H9 (cell line): ENCODE measurements at regions not wholly inside any gene's neighbourhood (a gene's known extent, or its start where the extent isn't known, plus 50 kb on each side); places are given as distances from the start of the nearest gene placed in this dataset.

Experiments
- DNase-seq: peaks from one replicate; pipeline ENCODE4 v3.0.0-alpha.2; 2017
- H2AFZ ChIP-seq: one replicate; pipeline ENCODE4 v1.6.1; 2013; ENCODE audit warnings: mild to moderate bottlenecking, low read length, control low read depth, moderate library complexity
- H2AK5ac ChIP-seq: 2 replicates; pipeline ENCODE4 v1.6.1; 2013; ENCODE audit warnings: low read length, control low read depth, mixed read lengths; ENCODE audit not compliant: insufficient read length
- H2BK120ac ChIP-seq: one replicate; pipeline ENCODE4 v1.6.1; 2013; ENCODE audit warnings: low read depth, mild to moderate bottlenecking, low read length, control low read depth, inconsistent platforms; ENCODE audit not compliant: poor library complexity, severe bottlenecking
- H2BK12ac ChIP-seq: 2 replicates; pipeline ENCODE4 v1.6.1; 2013; ENCODE audit warnings: low read length, control low read depth, mixed read lengths, low read depth; ENCODE audit not compliant: insufficient read length
- H2BK15ac ChIP-seq: 2 replicates; pipeline ENCODE4 v1.6.1; 2013; ENCODE audit warnings: low read depth, low read length, control low read depth
- H2BK20ac ChIP-seq: one replicate; pipeline ENCODE4 v1.6.1; 2013; ENCODE audit warnings: low read depth, mild to moderate bottlenecking, low read length, control low read depth, inconsistent platforms; ENCODE audit not compliant: poor library complexity, severe bottlenecking
- H2BK5ac ChIP-seq: 2 replicates; pipeline ENCODE4 v1.6.1; 2013; ENCODE audit warnings: low read length, control low read depth, mixed read lengths; ENCODE audit not compliant: insufficient read length
- H3K14ac ChIP-seq: 2 replicates; pipeline ENCODE4 v1.6.1; 2013; ENCODE audit warnings: low read length, control low read depth; ENCODE audit not compliant: insufficient read depth
- H3K18ac ChIP-seq: 2 replicates; pipeline ENCODE4 v1.6.1; 2013; ENCODE audit warnings: low read depth, mild to moderate bottlenecking, mixed read lengths, low read length, control low read depth; ENCODE audit not compliant: insufficient read length
- H3K23ac ChIP-seq: 2 replicates; pipeline ENCODE4 v1.6.1; 2013; ENCODE audit warnings: low read length, control low read depth, mixed read lengths, low read depth; ENCODE audit not compliant: insufficient read length
- H3K23me2 ChIP-seq: 2 replicates; pipeline ENCODE4 v1.6.1; 2013; ENCODE audit warnings: low read depth, mild to moderate bottlenecking, mixed read lengths, low read length, control low read depth; ENCODE audit not compliant: insufficient read length, poor library complexity, severe bottlenecking
- H3K27ac ChIP-seq: 2 replicates; pipeline ENCODE4 v1.5.1; 2013; ENCODE audit warnings: low read length, control low read depth, mixed read lengths, low read depth; ENCODE audit not compliant: insufficient read length
- H3K27me3 ChIP-seq: 2 replicates; pipeline ENCODE4 v1.6.1; 2013; ENCODE audit warnings: low read length, control low read depth, inconsistent platforms; ENCODE audit not compliant: insufficient read depth
- H3K4ac ChIP-seq: 2 replicates; pipeline ENCODE4 v1.6.1; 2013; ENCODE audit warnings: low read depth, mild to moderate bottlenecking, control low read depth, inconsistent platforms, low read length, moderate library complexity
- H3K4me1 ChIP-seq: 2 replicates; pipeline ENCODE4 v1.6.1; 2013; ENCODE audit warnings: low read length, control low read depth, inconsistent platforms; ENCODE audit not compliant: insufficient read depth
- H3K4me2 ChIP-seq: 2 replicates; pipeline ENCODE4 v1.6.1; 2013; ENCODE audit warnings: low read length, control low read depth, mixed read lengths; ENCODE audit not compliant: insufficient read length, insufficient read depth
- H3K56ac ChIP-seq: 2 replicates; pipeline ENCODE4 v1.6.1; 2013; ENCODE audit warnings: low read depth, mild to moderate bottlenecking, mixed read lengths, low read length, control low read depth; ENCODE audit not compliant: insufficient read length
- H3K79me1 ChIP-seq: 2 replicates; pipeline ENCODE4 v1.6.1; 2013; ENCODE audit warnings: low read depth, mild to moderate bottlenecking, moderate library complexity, low read length, control low read depth, inconsistent platforms; ENCODE audit not compliant: insufficient read depth, poor library complexity, severe bottlenecking
- H3K79me2 ChIP-seq: 2 replicates; pipeline ENCODE4 v1.6.1; 2013; ENCODE audit warnings: low read length, control low read depth, inconsistent platforms; ENCODE audit not compliant: insufficient read depth
- H3K9ac ChIP-seq: 2 replicates; pipeline ENCODE4 v1.6.1; 2013; ENCODE audit warnings: low read length, control low read depth, mixed read lengths; ENCODE audit not compliant: insufficient read length; ENCODE audit errors: extremely low read depth
- H3K9me3 ChIP-seq: one replicate; pipeline ENCODE4 v1.6.1; 2013; ENCODE audit warnings: low read depth, low read length, inconsistent platforms; ENCODE audit not compliant: control insufficient read depth
- H3T11ph ChIP-seq: one replicate; pipeline ENCODE4 v1.6.1; 2013; ENCODE audit warnings: mild to moderate bottlenecking, low read length, control low read depth, inconsistent platforms
- H4K20me1 ChIP-seq: one replicate; pipeline ENCODE4 v1.6.1; 2013; ENCODE audit not compliant: control insufficient read depth, insufficient read length, insufficient read depth
- H4K5ac ChIP-seq: 2 replicates; pipeline ENCODE4 v1.6.1; 2013; ENCODE audit warnings: low read depth, mild to moderate bottlenecking, mixed read lengths, low read length, control low read depth; ENCODE audit not compliant: insufficient read length
- H4K8ac ChIP-seq: replicated peaks from 2 replicates; pipeline ENCODE4 v1.6.1; 2013; ENCODE audit warnings: low read length, control low read depth, mixed read lengths, low read depth; ENCODE audit not compliant: insufficient read length
- H4K91ac ChIP-seq: 2 replicates; pipeline ENCODE4 v1.6.1; 2013; ENCODE audit warnings: low read depth, mild to moderate bottlenecking, moderate library complexity, mixed read lengths, low read length, control low read depth; ENCODE audit not compliant: insufficient read length
- H3K27ac Mint-ChIP-seq, 3 experiments: 2 replicates in 2 of 3; 3 replicates in 1 of 3; pipeline ENCODE4 v1.8.0; 2020 to 2021; ENCODE audit warnings: mixed read lengths in 3 of 3, mild to moderate bottlenecking in 1 of 3, moderate library complexity in 1 of 3
- H3K27me3 Mint-ChIP-seq: 2 replicates; pipeline ENCODE4 v1.8.0; 2021; ENCODE audit warnings: low read depth, mild to moderate bottlenecking, moderate library complexity, mixed read lengths
- H3K36me3 Mint-ChIP-seq, 3 experiments: 2 replicates in 2 of 3; 3 replicates in 1 of 3; pipeline ENCODE4 v1.8.0; 2020 to 2021; ENCODE audit warnings: low read depth in 3 of 3, mixed read lengths in 3 of 3; ENCODE audit not compliant: insufficient read depth in 1 of 3
- H3K4me1 Mint-ChIP-seq, 2 experiments: 2 replicates each; pipeline ENCODE4 v1.8.0; 2020; ENCODE audit warnings: mixed read lengths in 2 of 2
- H3K4me3 Mint-ChIP-seq, 2 experiments: 2 replicates in 1 of 2; 3 replicates in 1 of 2; pipeline ENCODE4 v1.8.0; 2020 to 2021; ENCODE audit warnings: mild to moderate bottlenecking in 2 of 2, mixed read lengths in 2 of 2, moderate library complexity in 1 of 2
- H3K9me3 Mint-ChIP-seq, 2 experiments: 2 replicates in 1 of 2; 3 replicates in 1 of 2; pipeline ENCODE4 v1.8.0; 2020; ENCODE audit warnings: mild to moderate bottlenecking in 2 of 2, mixed read lengths in 2 of 2, moderate library complexity in 1 of 2
- WGBS: extraction: QIAGEN DNeasy Blood & Tissue Kit; methylation state at CpG from one replicate; pipeline ENCODE4 v1.1.7; 2013; ENCODE audit warnings: missing lambda C conversion rate, low lambda C conversion rate, mixed read lengths; ENCODE audit not compliant: insufficient read length; ENCODE audit errors: extremely low coverage; 5-methylcytosine and 5-hydroxymethylcytosine counted together
- TF ChIP-seq, protein P1 (sequence below): fragments of 200-600 bp; sonication (generic); conservative IDR thresholded peaks from 3 replicates; pipeline ENCODE4 v1.8.0; 2021; ENCODE audit warnings: antibody characterized with exemption, mild to moderate bottlenecking

- Histone ChIP-seq H2BK20ac (no peak overlapping the region), H3K27me3 (no peaks in the 10 kb centered on the region), H3K27ac (no peak overlapping the region), H4K8ac (no peak overlapping the region), H4K5ac (no peak overlapping the region), H3K14ac (no peak overlapping the region), H4K91ac (no peak overlapping the region), H3K56ac (no peak overlapping the region), H2BK15ac (no peak overlapping the region), H4K20me1 (no peaks in the 10 kb centered on the region), H3K4ac (no peak overlapping the region), H3K18ac (no peak overlapping the region), H2AK5ac (no peak overlapping the region), H2BK120ac (no peak overlapping the region), H3K79me1 (no peaks in the 10 kb centered on the region), H3K4me2 (no peak overlapping the region), H3K23me2 (peaks cover 4% of the 10 kb centered on the region), H2BK12ac (no peak overlapping the region), H3K79me2 (no peaks in the 10 kb centered on the region), H2AFZ (no peak overlapping the region), H2BK5ac (no peak overlapping the region), H3K9me3 (no peaks in the 10 kb centered on the region), H3K9ac (no peak overlapping the region), H3K23ac (no peak overlapping the region), H3K4me1 (peaks cover 12% of the 10 kb centered on the region; the same call in 1 of the 2 replicates), H3T11ph (no peak overlapping the region)
- H3K9me3 Mint-ChIP-seq = no peaks in the 10 kb centered on the region
- H3K36me3 Mint-ChIP-seq = no peaks in the 10 kb centered on the region
- peaks cover 45 to 49% of the 10 kb centered on the region in 2 experiments for H3K4me1 Mint-ChIP-seq
- peaks cover 6% of the 10 kb centered on the region for H3K27me3 Mint-ChIP-seq
- H3K27ac Mint-ChIP-seq = no peak overlapping the region
- TF ChIP-seq, protein P1, sequence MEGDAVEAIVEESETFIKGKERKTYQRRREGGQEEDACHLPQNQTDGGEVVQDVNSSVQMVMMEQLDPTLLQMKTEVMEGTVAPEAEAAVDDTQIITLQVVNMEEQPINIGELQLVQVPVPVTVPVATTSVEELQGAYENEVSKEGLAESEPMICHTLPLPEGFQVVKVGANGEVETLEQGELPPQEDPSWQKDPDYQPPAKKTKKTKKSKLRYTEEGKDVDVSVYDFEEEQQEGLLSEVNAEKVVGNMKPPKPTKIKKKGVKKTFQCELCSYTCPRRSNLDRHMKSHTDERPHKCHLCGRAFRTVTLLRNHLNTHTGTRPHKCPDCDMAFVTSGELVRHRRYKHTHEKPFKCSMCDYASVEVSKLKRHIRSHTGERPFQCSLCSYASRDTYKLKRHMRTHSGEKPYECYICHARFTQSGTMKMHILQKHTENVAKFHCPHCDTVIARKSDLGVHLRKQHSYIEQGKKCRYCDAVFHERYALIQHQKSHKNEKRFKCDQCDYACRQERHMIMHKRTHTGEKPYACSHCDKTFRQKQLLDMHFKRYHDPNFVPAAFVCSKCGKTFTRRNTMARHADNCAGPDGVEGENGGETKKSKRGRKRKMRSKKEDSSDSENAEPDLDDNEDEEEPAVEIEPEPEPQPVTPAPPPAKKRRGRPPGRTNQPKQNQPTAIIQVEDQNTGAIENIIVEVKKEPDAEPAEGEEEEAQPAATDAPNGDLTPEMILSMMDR = no peak
- no CpG with 5 or more reads among the region's 2 CpGs for WGBS
- no peak for DNase-seq
- H3K4me3 Mint-ChIP-seq = no peak overlapping the region
These were observed 92.1 kb upstream of the TAF11L2 start for GRCh38 chr5:17405976-17406375.
